ENCODE measurements at regions not wholly inside any gene's neighbourhood (a gene's known extent, or its start where the extent isn't known, plus 50 kb on each side); places are given as distances from the start of the nearest gene placed in this dataset.
"Not testable (repeated sequence)": the region's sequence is repeated elsewhere in the genome, so short reads cannot be mapped to it uniquely, and the experiment has no call there.

GRCh38 chr15:44849701-44850403, 106.6 kb upstream of the TERB2 start:
- H4K20me1 ChIP-seq (ENCODE audit: insufficient read depth, low read length); H2BK20ac ChIP-seq (ENCODE audit: low read depth, low read length); H3K4me2 ChIP-seq (ENCODE audit: low read depth, low read length); H3K9me1 ChIP-seq (ENCODE audit: insufficient read depth, low read length); H3K27me3 ChIP-seq (ENCODE audit: control insufficient read depth, insufficient read depth, low read length); DNase-seq; in situ Hi-C loops (cut with MboI; ENCODE audit: low sequenced_read_pairs); H4K91ac ChIP-seq (ENCODE audit: insufficient read depth, low read depth, low read length); H2BK15ac ChIP-seq (ENCODE audit: low read depth, low read length); H3K18ac ChIP-seq (ENCODE audit: low read depth, low read length); H3K9ac ChIP-seq (ENCODE audit: low read depth, low read length); H3K79me1 ChIP-seq (ENCODE audit: low read depth in 1 of 2, low read length in 2 of 2); H3K23ac ChIP-seq (ENCODE audit: low read depth, low read length); H3K27ac ChIP-seq (ENCODE audit: insufficient read depth, low read length); H2BK120ac ChIP-seq (ENCODE audit: low read depth, low read length); dilution Hi-C loops (cut with HindIII; ENCODE audit: low sequenced_read_pairs, unreplicated experiment); H2AK9ac ChIP-seq (replicated peaks; ENCODE audit: low read depth, low read length, poor library complexity); H3K56ac ChIP-seq (ENCODE audit: extremely low read depth, insufficient read depth, low read length); H3K9me3 ChIP-seq (ENCODE audit: control insufficient read depth, insufficient read depth, low read length); H4K8ac ChIP-seq (ENCODE audit: low read depth in 2 of 2, low read length in 2 of 2); BruUV-seq (replicated peaks); H3K4me3 ChIP-seq (ENCODE audit: insufficient read depth, low read depth, low read length); H3K14ac ChIP-seq (replicated peaks; ENCODE audit: low read depth, low read length); H3K4me1 ChIP-seq (ENCODE audit: control insufficient read depth, insufficient read depth, low read length); H4K5ac ChIP-seq (ENCODE audit: low read depth, low read length); H2AFZ ChIP-seq (replicated peaks; ENCODE audit: low read length, poor library complexity); POLR2A ChIA-PET (ENCODE audit: unreplicated experiment); ATAC-seq (ENCODE audit: low read depth); H3K4ac ChIP-seq (ENCODE audit: low read depth, low read length); CTCF ChIA-PET; H2BK5ac ChIP-seq (ENCODE audit: low read depth, low read length, poor library complexity, severe bottlenecking); H3K36me3 ChIP-seq (ENCODE audit: control insufficient read depth, insufficient read depth, low read length); H2AK5ac ChIP-seq (ENCODE audit: low read depth, low read length): not testable (repeated sequence)
- WGBS, 2 experiments (ENCODE audit: extremely low coverage in 2 of 2, insufficient read length in 1 of 2): no CpG with 5 or more reads among the region's 6 CpGs
- intact Hi-C loops (cut with micrococcal nuclease): loop anchor here (5.0 kb wide), 1 partner anchor 267 kb away; no protein-coding TSS in a partner anchor
